ENCODE measurements at regions not wholly inside any gene's neighbourhood (a gene's known extent, or its start where the extent isn't known, plus 50 kb on each side); places are given as distances from the start of the nearest gene placed in this dataset.
"Not testable (repeated sequence)": the region's sequence is repeated elsewhere in the genome, so short reads cannot be mapped to it uniquely, and the experiment has no call there.

DNA sequence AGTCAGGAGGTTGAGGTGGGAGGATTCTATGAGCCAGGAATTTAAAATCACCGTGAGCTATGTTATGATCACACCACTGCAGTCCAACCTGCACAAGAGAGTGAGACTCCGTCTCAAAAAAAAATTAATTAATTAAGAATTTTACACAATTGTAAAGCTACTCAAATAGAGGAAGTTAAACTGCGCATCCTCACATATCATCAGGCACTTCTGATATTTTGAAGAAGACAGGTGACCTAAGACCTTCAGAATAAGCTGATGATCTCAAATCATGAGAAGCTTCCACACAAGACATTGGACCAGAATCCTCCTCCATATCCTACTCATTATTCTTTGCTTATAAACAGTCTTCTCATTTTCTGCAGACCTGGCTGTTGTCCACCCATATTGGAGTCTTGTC is 800.9 kb downstream of the TMEM121 start:
- peaks cover 21% of the 10 kb centered on the region for H3K27me3 ChIP-seq (ENCODE audit: insufficient read depth, insufficient read length)

DNA sequence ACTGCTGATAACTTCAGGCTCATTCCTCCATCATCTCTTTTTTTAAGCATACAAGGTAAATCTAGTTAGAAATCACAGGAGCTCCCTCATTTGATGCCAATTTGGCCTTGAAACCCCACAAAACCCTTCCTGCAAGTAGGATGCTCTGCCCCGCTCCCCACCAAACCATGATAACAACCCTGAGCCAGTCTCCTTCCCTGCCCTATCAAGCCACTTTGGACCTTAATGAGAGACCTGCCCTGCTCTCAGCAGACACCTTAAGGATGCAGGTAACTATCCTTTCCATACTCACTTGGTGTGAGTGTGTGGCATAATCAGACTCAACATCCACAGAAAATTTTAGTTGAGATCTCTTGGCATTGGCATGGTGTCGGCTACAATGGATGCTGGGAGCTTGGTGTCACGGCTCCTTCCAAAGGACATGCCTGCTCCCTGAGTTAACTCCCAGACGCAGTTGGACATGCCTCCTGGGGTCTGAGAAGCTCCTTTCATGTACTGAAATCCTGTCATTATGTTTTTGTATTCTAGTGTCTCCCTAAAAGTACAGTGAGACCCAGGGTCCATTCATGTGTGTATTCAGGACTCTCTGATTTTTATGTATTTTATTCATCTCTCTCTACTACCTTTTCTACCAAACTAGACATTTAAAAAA is 801.4 kb downstream of the TMEM121 start:
- not testable (repeated sequence) for DNase-seq (ENCODE audit: low read depth, low spot score); H3K4me3 ChIP-seq (ENCODE audit: insufficient read length, low read depth); H3K4me1 ChIP-seq (ENCODE audit: insufficient read depth, insufficient read length); H3K9me3 ChIP-seq (ENCODE audit: insufficient read depth, low read length); H3K9ac ChIP-seq (ENCODE audit: insufficient read length, low read depth); H3K36me3 ChIP-seq (ENCODE audit: insufficient read depth, insufficient read length, low read length)
- peaks cover 18% of the 10 kb centered on the region for H3K27me3 ChIP-seq (ENCODE audit: insufficient read depth, insufficient read length)

More for the DNA sequence above, 800.9 kb downstream of the TMEM121 start:
- TF ChIP-seq ZNF274 (IDR thresholded peaks at IDR 0.05; ENCODE audit: low read depth, low read length) (no peak), SUZ12 (IDR thresholded peaks at IDR 0.05; ENCODE audit: extremely low read depth, insufficient read depth, insufficient read length) (no peak), YY1 (IDR thresholded peaks at IDR 0.05; ENCODE audit: insufficient read depth, insufficient read length) (no peak)
- H3K4me1 ChIP-seq (ENCODE audit: insufficient read depth, insufficient read length), result no peaks in the 10 kb centered on the region
- no peak overlapping the region for H3K4me3 ChIP-seq (ENCODE audit: insufficient read length, low read depth)
- no peak overlapping the region for H3K9ac ChIP-seq (ENCODE audit: insufficient read length, low read depth)
- H3K9me3 ChIP-seq (ENCODE audit: insufficient read depth, low read length), result no peaks in the 10 kb centered on the region
- no peaks in the 10 kb centered on the region for H3K36me3 ChIP-seq (ENCODE audit: insufficient read depth, insufficient read length, low read length)
- no peak for DNase-seq (ENCODE audit: low read depth, low spot score)

DNA sequence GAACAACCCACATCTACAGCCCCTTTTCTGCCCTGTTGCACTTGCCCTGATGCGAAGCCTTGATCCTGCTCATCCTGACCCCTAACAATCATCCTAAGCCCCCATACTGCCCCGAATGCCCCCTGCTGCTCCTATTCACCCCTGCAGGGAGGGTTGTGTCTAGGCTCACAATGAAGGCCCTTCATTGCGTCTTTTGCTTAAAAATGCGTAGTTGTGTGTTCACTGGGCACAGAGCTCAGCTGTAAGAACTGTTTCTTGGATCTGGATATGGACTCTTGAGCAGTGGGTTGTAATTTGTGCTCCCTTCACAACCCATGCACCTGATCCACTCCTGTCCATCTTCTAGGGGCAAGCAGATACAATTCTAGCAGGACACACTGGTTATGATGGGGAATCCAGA is 802.9 kb downstream of the TMEM121 start:
- DNase-seq (ENCODE audit: low read depth, low spot score); H3K36me3 ChIP-seq (ENCODE audit: insufficient read depth, insufficient read length, low read length); H3K9ac ChIP-seq (ENCODE audit: insufficient read length, low read depth); H3K4me1 ChIP-seq (ENCODE audit: insufficient read depth, insufficient read length); H3K4me3 ChIP-seq (ENCODE audit: insufficient read length, low read depth); H3K9me3 ChIP-seq (ENCODE audit: insufficient read depth, low read length): not testable (repeated sequence)
- H3K27me3 ChIP-seq (ENCODE audit: insufficient read depth, insufficient read length), result peaks cover 17% of the 10 kb centered on the region

DNA sequence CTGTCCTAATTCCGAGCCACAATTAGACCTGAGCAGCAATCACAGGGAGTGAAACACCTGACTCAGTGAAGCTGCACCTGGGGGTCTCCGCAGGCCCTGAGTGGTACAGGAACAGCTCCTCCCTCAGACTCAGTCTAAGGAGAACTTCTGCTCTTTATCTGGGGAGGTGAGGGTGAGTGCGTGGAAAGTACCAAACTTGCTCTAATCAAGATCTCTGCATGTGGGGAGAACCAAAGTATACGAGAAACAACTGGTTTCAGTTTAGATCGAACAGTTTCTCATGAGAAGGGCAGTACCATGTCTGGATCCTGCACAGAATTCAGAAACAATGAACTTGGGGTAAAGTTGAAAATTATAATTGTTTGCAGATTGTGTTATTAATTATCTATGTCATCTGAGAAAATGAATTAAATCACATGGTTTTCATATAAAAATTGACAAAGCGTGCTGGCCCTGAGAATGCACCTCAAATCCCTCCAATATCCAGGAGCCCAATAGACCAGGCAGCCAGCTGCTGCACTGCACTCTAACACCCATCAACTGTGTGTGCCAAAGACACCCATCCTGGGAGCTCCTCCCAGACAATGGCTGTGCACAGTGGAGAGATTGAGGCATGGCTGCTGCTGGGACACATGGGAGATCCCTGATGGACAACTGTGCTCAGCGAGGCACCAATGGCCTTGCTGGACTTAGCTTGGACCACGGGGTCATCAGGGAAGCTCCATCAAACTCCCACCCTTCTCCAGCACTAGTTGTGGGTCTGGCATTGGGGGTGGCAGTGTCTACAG is 803.8 kb downstream of the TMEM121 start:
- not testable (repeated sequence) for H3K4me1 ChIP-seq (ENCODE audit: insufficient read depth, insufficient read length); H3K36me3 ChIP-seq (ENCODE audit: insufficient read depth, insufficient read length, low read length); H3K9ac ChIP-seq (ENCODE audit: insufficient read length, low read depth); H3K4me3 ChIP-seq (ENCODE audit: insufficient read length, low read depth); H3K9me3 ChIP-seq (ENCODE audit: insufficient read depth, low read length); DNase-seq (ENCODE audit: low read depth, low spot score)
- H3K27me3 ChIP-seq (ENCODE audit: insufficient read depth, insufficient read length), result peaks cover 12% of the 10 kb centered on the region

DNA sequence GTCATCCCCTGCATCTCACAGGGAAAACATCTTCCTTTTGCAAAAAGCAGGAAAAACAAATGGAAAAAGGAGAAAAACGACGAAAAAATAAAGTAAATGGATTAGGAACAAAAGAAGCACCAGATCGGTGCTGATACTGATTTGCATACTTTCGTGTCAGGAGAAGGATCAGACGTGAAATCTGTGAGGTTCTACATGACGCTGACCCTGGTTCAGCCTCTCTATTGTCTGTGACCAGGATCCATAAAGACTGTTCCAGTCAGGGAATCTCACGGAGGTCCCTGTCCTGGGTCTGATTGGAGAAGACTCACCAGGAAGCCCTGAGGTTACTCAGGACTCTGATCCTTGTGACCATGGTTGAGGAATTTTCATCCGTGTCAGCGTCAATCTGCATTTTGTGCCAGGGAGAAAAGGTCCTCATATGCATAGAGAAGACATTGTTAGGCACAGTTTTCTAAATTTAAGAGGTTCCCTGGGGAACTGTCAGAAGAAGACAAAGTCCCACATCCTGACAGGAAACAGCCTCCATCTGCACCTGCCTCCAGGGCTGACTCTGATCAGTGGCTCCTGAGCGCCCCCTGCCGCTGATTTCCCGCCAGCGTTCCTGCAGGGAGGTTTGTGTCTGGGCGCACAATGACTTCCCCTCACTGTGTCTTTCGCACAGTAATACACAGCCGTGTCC is 808.2 kb downstream of the TMEM121 start:
- not testable (repeated sequence) for H3K36me3 ChIP-seq (ENCODE audit: insufficient read depth, insufficient read length, low read length); H3K4me3 ChIP-seq (ENCODE audit: insufficient read length, low read depth); H3K27me3 ChIP-seq (ENCODE audit: insufficient read depth, insufficient read length); H3K4me1 ChIP-seq (ENCODE audit: insufficient read depth, insufficient read length); H3K9ac ChIP-seq (ENCODE audit: insufficient read length, low read depth); DNase-seq (ENCODE audit: low read depth, low spot score); H3K9me3 ChIP-seq (ENCODE audit: insufficient read depth, low read length)

DNA sequence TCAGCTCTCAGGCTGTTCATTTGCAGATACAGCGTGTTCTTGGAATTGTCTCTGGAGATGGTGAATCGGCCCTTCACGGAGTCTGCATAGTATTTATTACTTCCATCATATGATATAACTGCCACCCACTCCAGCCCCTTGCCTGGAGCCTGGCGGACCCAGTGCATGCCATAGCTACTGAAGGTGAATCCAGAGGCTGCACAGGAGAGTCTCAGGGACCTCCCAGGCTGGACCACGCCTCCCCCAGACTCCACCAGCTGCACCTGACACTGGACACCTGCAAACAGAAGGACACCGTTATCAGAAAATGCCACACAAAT is 808.7 kb downstream of the TMEM121 start:
- not testable (repeated sequence) for DNase-seq (ENCODE audit: low read depth, low spot score); H3K27me3 ChIP-seq (ENCODE audit: insufficient read depth, insufficient read length); H3K9ac ChIP-seq (ENCODE audit: insufficient read length, low read depth); H3K9me3 ChIP-seq (ENCODE audit: insufficient read depth, low read length); H3K36me3 ChIP-seq (ENCODE audit: insufficient read depth, insufficient read length, low read length); H3K4me3 ChIP-seq (ENCODE audit: insufficient read length, low read depth); H3K4me1 ChIP-seq (ENCODE audit: insufficient read depth, insufficient read length)

DNA sequence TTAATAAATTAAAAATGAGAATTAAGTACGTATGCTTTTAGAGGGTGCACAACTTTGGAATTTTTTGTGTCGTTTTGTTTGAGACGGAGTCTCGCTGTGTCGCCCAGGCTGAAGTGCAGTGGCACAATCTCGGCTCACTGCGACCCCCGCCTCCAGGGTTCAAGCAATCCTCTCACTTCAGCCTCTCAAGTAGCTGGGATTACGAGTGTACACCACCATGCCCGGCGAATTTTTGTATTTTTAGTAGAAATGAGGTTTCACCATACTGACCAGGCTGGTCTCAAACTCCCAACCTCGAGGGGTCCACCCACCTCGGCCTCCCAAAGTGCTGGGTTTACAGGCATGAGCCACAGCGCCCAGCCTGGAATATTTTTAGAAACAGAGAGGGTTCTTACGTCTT is 812.4 kb downstream of the TMEM121 start:
- H3K9me3 ChIP-seq (ENCODE audit: insufficient read depth, low read length); H3K27me3 ChIP-seq (ENCODE audit: insufficient read depth, insufficient read length); H3K36me3 ChIP-seq (ENCODE audit: insufficient read depth, insufficient read length, low read length); H3K4me3 ChIP-seq (ENCODE audit: insufficient read length, low read depth); DNase-seq (ENCODE audit: low read depth, low spot score); H3K4me1 ChIP-seq (ENCODE audit: insufficient read depth, insufficient read length); H3K9ac ChIP-seq (ENCODE audit: insufficient read length, low read depth): not testable (repeated sequence)

DNA sequence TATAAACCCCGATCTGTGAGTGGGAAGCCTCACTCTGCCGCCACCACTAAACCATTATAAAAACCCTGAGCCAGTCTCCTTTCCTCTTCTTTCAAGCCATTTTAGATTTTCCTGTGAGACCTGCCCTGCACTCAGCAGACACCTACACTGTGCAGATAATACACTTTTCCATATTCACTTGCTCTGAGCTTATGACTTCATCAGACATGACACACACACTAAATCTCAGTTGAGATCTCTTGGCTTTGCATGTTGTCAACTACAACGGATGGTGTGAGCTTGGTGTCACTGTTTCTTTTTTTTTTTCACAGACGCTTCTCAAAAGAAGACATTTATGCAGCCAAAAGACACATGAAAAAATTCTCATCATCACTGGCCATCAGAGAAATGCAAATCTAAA is 814.3 kb downstream of the TMEM121 start:
- H3K9ac ChIP-seq (ENCODE audit: insufficient read length, low read depth); H3K27me3 ChIP-seq (ENCODE audit: insufficient read depth, insufficient read length); H3K36me3 ChIP-seq (ENCODE audit: insufficient read depth, insufficient read length, low read length); H3K9me3 ChIP-seq (ENCODE audit: insufficient read depth, low read length); H3K4me1 ChIP-seq (ENCODE audit: insufficient read depth, insufficient read length); H3K4me3 ChIP-seq (ENCODE audit: insufficient read length, low read depth); DNase-seq (ENCODE audit: low read depth, low spot score): not testable (repeated sequence)

DNA sequence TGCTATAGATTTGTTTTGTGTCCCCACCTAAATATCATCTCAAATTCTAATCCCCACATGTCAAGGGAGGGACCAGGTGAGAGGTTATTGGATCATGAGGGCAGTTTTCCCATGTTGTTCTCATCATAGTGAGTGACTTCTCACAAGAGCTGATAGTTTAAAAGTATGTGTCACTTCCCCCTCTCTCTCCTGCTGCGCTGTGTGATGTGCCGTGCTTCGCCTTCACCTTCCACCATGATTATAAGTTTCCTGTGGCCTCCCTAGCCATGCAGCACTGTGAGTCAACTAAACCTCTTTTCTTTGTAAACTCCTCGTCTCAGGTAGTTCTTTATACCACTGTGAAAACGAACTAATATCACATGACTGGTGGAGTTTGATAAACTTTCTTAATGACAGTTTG is 814.8 kb downstream of the TMEM121 start:
- H3K9me3 ChIP-seq (ENCODE audit: insufficient read depth, low read length); H3K36me3 ChIP-seq (ENCODE audit: insufficient read depth, insufficient read length, low read length); H3K9ac ChIP-seq (ENCODE audit: insufficient read length, low read depth); H3K4me3 ChIP-seq (ENCODE audit: insufficient read length, low read depth); DNase-seq (ENCODE audit: low read depth, low spot score); H3K27me3 ChIP-seq (ENCODE audit: insufficient read depth, insufficient read length); H3K4me1 ChIP-seq (ENCODE audit: insufficient read depth, insufficient read length): not testable (repeated sequence)

All from NT2/D1 (cell line).